ENCODE measurements at regions not wholly inside any gene's neighbourhood (a gene's known extent, or its start where the extent isn't known, plus 50 kb on each side); places are given as distances from the start of the nearest gene placed in this dataset.

DNA sequence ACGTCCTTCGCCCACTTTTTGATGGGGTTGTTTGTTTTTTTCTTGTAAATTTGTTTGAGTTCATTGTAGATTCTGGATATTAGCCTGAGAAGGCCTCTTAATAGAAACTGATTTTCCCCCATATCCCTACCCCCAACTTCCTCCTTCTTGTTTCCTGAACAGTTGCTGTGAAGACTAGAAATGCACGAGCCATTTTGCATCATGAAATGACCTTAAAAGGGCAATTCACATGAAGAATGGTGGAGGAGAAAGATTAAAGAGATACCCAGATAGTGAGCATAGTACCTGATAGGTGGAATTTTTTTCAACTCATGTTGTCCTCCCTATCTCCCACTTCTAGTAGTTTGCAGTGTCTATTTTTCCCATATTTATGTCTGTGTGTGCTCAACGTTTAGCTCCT is 55.2 kb upstream of the KCNH8 start:
- H3K27ac ChIP-seq (ENCODE audit: low read depth, low read length), result no peak overlapping the region
- H3K4me3 ChIP-seq (ENCODE audit: insufficient read depth, low read length), result no peak overlapping the region
- no peak for TF ChIP-seq CTCF (IDR thresholded peaks at IDR 0.05; ENCODE audit: extremely low read depth, low read depth, low read length)
- no peak overlapping the region for H3K4me2 ChIP-seq (ENCODE audit: insufficient read depth, low read length)
- no peaks in the 10 kb centered on the region for H3K79me2 ChIP-seq (ENCODE audit: insufficient read depth, low read length)
- H3K9me3 ChIP-seq (ENCODE audit: low read depth, low read length), result no peaks in the 10 kb centered on the region
- no peaks in the 10 kb centered on the region for H3K27me3 ChIP-seq (ENCODE audit: insufficient read depth, low read length)
- DNase-seq (ENCODE audit: insufficient read length, low spot score, missing footprints), result no peak
- H4K20me1 ChIP-seq (ENCODE audit: insufficient read depth, low read length), result no peaks in the 10 kb centered on the region
- no peak overlapping the region for H2AFZ ChIP-seq (ENCODE audit: low read length)
- H3K4me1 ChIP-seq (ENCODE audit: insufficient read depth, low read length), result no peaks in the 10 kb centered on the region
- no peaks in the 10 kb centered on the region for H3K36me3 ChIP-seq (ENCODE audit: insufficient read depth, low read length)

GRCh38 chr3:19077388-19077787 is 70.9 kb upstream of the KCNH8 start:
- Histone ChIP-seq H3K4me2 (ENCODE audit: insufficient read depth, low read length) (no peak overlapping the region), H4K20me1 (ENCODE audit: insufficient read depth, low read length) (no peaks in the 10 kb centered on the region), H3K36me3 (ENCODE audit: insufficient read depth, low read length) (no peaks in the 10 kb centered on the region)

GRCh38 chr3:19075037-19075436 is 73.3 kb upstream of the KCNH8 start:
- Histone ChIP-seq H2AFZ (ENCODE audit: low read length) (no peak overlapping the region), H3K4me3 (ENCODE audit: insufficient read depth, low read length) (no peak overlapping the region), H3K27me3 (ENCODE audit: insufficient read depth, low read length) (no peaks in the 10 kb centered on the region), H3K4me2 (ENCODE audit: insufficient read depth, low read length) (no peak overlapping the region), H3K79me2 (ENCODE audit: insufficient read depth, low read length) (no peaks in the 10 kb centered on the region), H3K36me3 (ENCODE audit: insufficient read depth, low read length) (no peaks in the 10 kb centered on the region), H3K4me1 (ENCODE audit: insufficient read depth, low read length) (no peaks in the 10 kb centered on the region), H4K20me1 (ENCODE audit: insufficient read depth, low read length) (no peaks in the 10 kb centered on the region), H3K27ac (ENCODE audit: low read depth, low read length) (no peak overlapping the region), H3K9me3 (ENCODE audit: low read depth, low read length) (peaks cover 2% of the 10 kb centered on the region)
- DNase-seq (ENCODE audit: insufficient read length, low spot score, missing footprints), result no peak
- TF ChIP-seq CTCF (IDR thresholded peaks at IDR 0.05; ENCODE audit: extremely low read depth, low read depth, low read length), result no peak

More at GRCh38 chr3:19077388-19077787, 70.9 kb upstream of the KCNH8 start:
- no peaks in the 10 kb centered on the region for H3K4me1 ChIP-seq (ENCODE audit: insufficient read depth, low read length)
- no peak overlapping the region for H3K27ac ChIP-seq (ENCODE audit: low read depth, low read length)
- DNase-seq (ENCODE audit: insufficient read length, low spot score, missing footprints), result no peak
- no peak overlapping the region for H2AFZ ChIP-seq (ENCODE audit: low read length)
- no peaks in the 10 kb centered on the region for H3K27me3 ChIP-seq (ENCODE audit: insufficient read depth, low read length)
- H3K4me3 ChIP-seq (ENCODE audit: insufficient read depth, low read length), result no peak overlapping the region
- no peak for TF ChIP-seq CTCF (IDR thresholded peaks at IDR 0.05; ENCODE audit: extremely low read depth, low read depth, low read length)
- H3K9me3 ChIP-seq (ENCODE audit: low read depth, low read length), result peaks cover 2% of the 10 kb centered on the region
- H3K79me2 ChIP-seq (ENCODE audit: insufficient read depth, low read length), result no peaks in the 10 kb centered on the region

DNA sequence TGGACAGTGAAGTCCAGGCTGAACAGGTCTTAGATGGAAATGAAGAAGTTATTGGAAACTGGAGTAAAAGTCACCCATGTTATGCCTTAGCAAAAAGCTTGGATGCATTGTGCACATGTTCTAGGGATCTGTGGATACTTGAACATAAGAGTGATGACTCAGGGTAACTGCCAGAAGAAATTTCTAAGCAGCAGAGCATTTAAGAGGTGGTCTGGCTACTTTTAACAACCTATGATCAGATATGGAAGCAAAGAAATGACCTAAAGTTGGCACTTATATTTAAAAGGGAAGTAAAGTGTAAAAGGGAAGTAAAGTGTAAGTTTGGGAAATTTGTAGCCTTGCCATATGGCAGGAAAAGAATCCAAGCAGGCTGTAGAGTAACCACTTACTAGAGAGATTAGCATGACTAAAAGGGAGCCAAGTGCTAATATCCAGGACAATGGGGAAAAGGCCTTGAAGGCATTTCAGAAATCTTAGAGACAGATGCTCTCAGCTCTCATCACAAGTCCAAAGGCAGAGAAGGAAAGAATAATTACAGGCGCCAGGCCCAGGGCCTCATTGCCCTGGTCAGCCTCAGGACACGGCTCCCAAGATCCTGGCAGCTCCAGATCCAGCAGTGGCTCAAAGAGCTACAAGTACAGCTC is 73.9 kb upstream of the KCNH8 start:
- no peak for TF ChIP-seq CTCF (IDR thresholded peaks at IDR 0.05; ENCODE audit: extremely low read depth, low read depth, low read length)
- H3K4me1 ChIP-seq (ENCODE audit: insufficient read depth, low read length), result no peaks in the 10 kb centered on the region
- no peaks in the 10 kb centered on the region for H3K36me3 ChIP-seq (ENCODE audit: insufficient read depth, low read length)
- no peak for DNase-seq (ENCODE audit: insufficient read length, low spot score, missing footprints)
- H2AFZ ChIP-seq (ENCODE audit: low read length), result no peak overlapping the region
- no peaks in the 10 kb centered on the region for H3K27me3 ChIP-seq (ENCODE audit: insufficient read depth, low read length)
- no peak overlapping the region for H3K4me3 ChIP-seq (ENCODE audit: insufficient read depth, low read length)
- peaks cover 5% of the 10 kb centered on the region for H3K9me3 ChIP-seq (ENCODE audit: low read depth, low read length)
- no peaks in the 10 kb centered on the region for H4K20me1 ChIP-seq (ENCODE audit: insufficient read depth, low read length)
- no peaks in the 10 kb centered on the region for H3K79me2 ChIP-seq (ENCODE audit: insufficient read depth, low read length)
- H3K27ac ChIP-seq (ENCODE audit: low read depth, low read length), result no peak overlapping the region
- no peak overlapping the region for H3K4me2 ChIP-seq (ENCODE audit: insufficient read depth, low read length)

Measured in osteoblast (primary cell).